AG09319 (cell line): ENCODE measurements at regions not wholly inside any gene's neighbourhood (a gene's known extent, or its start where the extent isn't known, plus 50 kb on each side); places are given as distances from the start of the nearest gene placed in this dataset.

Experiments used
- DNase-seq: peaks from one replicate; pipeline ENCODE4 v3.0.0-alpha.2; 2010; ENCODE audit warnings: low read depth; ENCODE audit errors: extremely low read depth
- CTCF ChIP-seq: IDR thresholded peaks from 2 replicates; pipeline ENCODE4 v1.5.1; 2011; ENCODE audit warnings: low read depth, mild to moderate bottlenecking, inconsistent platforms, low read length, moderate library complexity

DNA sequence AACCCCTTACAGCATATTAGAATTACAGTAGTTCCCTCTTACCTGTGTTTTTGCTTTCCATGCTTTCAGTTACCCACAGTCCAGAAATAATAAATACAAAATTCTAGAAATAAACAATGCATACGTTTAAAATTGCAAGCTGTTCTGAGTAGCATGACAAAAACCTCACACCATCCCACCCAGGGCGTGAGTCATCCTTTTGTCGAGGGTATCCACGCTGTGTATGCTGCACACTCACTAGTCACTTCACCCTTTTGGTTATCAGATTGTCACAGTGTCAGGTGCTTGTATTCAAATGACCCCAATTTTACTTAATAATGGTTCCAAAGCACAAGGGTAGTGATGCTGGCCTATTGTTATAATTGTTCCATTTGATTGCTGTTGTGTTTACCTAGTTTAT, 72.5 kb upstream of the P3H2 start:
- DNase-seq: no peak
- no peak for TF ChIP-seq CTCF

DNA sequence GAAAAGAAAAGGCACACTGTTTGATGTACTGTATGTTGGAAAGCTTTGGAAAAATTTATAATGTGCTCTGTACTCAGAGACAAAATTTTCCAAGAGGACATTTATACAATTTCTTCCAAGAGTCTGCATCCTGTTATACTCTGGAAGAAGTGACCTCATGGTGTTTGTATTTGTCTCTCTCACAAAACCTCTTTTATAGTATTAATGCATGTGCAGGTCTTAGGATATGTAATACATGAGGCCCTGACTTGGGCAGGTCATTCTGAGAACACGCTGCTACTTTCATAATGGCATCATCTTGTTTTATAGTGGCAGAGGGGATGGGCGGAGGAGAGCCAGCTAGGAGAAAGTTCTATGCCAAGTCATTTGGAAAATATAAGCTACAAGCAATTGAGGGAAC, 72.0 kb upstream of the P3H2 start:
- TF ChIP-seq CTCF: no peak
- no peak for DNase-seq

GRCh38 chr3:190192087-190192486, 71.4 kb upstream of the P3H2 start:
- no peak for TF ChIP-seq CTCF

DNA sequence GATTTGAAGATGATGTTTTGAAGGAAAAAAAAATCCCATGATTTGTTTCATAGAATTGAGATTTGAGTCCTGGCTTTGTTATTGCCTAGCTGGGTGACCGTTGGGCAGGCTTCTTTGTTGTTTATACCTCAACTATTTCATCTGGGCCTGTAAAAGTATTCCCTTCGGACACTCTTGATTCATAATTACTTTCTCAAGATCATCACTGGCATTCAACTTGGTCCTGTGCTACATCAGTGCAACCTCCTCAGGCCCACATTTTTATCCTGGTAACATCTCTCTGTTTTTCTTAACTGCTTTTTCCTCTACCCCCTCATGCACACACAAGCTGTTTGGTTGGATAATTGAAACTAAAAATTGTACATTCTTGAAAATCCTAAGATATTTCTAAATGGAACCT, 67.5 kb upstream of the P3H2 start:
- DNase-seq: no peak
- no peak for TF ChIP-seq CTCF

More at GRCh38 chr3:190192087-190192486, 71.4 kb upstream of the P3H2 start:
- no peak for DNase-seq

DNA sequence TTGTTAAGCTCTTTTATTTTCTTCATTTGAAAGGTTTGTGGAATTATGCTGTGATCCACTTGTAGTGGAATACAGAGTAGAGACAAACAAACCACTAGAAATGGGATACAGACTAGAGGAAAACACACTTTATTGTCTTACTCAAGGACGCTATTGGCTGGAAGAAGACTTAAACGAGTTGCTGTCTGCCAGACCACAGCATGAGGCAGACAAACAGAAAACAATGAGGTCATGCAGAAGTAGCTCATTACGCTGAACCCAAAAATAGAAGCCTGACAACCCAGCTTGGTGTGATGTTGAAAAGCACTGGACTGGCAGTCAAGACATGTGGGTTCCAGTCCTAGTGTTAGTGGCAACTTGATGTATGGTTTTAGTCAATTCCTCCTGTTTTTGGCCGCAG, 62.4 kb upstream of the P3H2 start:
- DNase-seq: peak; percentile 72
- no peak for TF ChIP-seq CTCF

DNA sequence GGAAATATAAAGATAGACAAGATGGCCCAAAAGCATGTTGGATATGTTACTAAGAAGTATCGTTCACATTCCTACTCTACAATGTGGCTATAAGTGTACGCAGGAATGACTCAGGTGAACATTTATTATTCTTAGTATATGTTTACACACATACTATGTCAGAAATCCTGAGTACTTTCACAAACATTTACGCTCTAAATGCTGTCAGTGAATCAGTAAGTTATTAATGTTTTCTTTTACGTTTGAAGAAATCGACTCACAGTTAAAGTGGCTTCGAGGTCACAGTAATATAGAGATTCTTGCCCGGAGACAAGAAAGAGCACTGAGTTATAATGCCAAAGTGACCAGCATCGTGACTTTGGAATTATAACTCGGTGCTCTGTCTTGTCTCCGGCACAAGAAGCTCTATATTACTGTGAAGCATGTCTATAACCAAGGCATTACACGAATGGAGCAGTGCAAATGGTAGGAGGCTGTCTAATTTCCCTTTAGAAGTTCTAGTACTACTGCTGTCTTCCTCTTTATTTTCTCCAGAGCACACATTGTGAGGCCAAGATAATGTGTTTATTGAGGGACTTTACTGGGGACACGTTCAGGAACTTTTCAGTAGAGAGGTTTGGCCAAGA, 61.8 kb upstream of the P3H2 start:
- TF ChIP-seq CTCF: no peak
- no peak for DNase-seq

GRCh38 chr3:190180268-190180667, 59.6 kb upstream of the P3H2 start:
- no peak for TF ChIP-seq CTCF
- no peak for DNase-seq
